ENCODE measurements at regions not wholly inside any gene's neighbourhood (a gene's known extent, or its start where the extent isn't known, plus 50 kb on each side); places are given as distances from the start of the nearest gene placed in this dataset.

GRCh38 chr3:197425485-197426120 lies 127.2 kb upstream of the DLG1 start:
- no peak overlapping the region for H3K27ac ChIP-seq
- no peaks in the 10 kb centered on the region for H3K27me3 ChIP-seq
- 82 to 85% methylated on average over 14 of the region's 14 CpGs for whole genome bisulfite sequencing, 2 donors
- no peak for DNase-seq (ENCODE audit: low spot score in 2 of 2)
- peaks cover 0 to 26% (median 6%) of the 10 kb centered on the region in 4 donors for H3K4me1 ChIP-seq
- no peaks in the 10 kb centered on the region for H3K9me3 ChIP-seq
- TF ChIP-seq POLR2A (IDR thresholded peaks at IDR 0.05) = no peak
- TF ChIP-seq CTCF (IDR thresholded peaks at IDR 0.05) = no peak
- TF ChIP-seq EP300 (IDR thresholded peaks at IDR 0.05) = no peak
- H3K4me3 ChIP-seq = no peak overlapping the region
- no peaks in the 10 kb centered on the region for H3K36me3 ChIP-seq

GRCh38 chr3:197424674-197425484 lies 126.5 kb upstream of the DLG1 start:
- no peaks in the 10 kb centered on the region for H3K9me3 ChIP-seq
- no peaks in the 10 kb centered on the region for H3K36me3 ChIP-seq
- no peaks in the 10 kb centered on the region for H3K27me3 ChIP-seq
- 71 to 74% methylated on average over 14 of the region's 14 CpGs for WGBS, 2 donors
- H3K27ac ChIP-seq = no peak overlapping the region
- DNase-seq (ENCODE audit: low spot score in 2 of 2) = no peak
- no peak for TF ChIP-seq POLR2A (IDR thresholded peaks at IDR 0.05)
- no peak for TF ChIP-seq EP300 (IDR thresholded peaks at IDR 0.05)
- no peak for TF ChIP-seq CTCF (IDR thresholded peaks at IDR 0.05)
- peaks cover 0 to 20% (median 3%) of the 10 kb centered on the region in 4 donors for H3K4me1 ChIP-seq
- no peak overlapping the region for H3K4me3 ChIP-seq

GRCh38 chr3:197424266-197424665 lies 125.9 kb upstream of the DLG1 start:
- TF ChIP-seq POLR2A (IDR thresholded peaks at IDR 0.05) (no peak), CTCF (IDR thresholded peaks at IDR 0.05) (no peak), EP300 (IDR thresholded peaks at IDR 0.05) (no peak)
- DNase-seq (ENCODE audit: low spot score in 2 of 2) = no peak
- Histone ChIP-seq H3K27me3 (no peaks in the 10 kb centered on the region), H3K9me3 (no peaks in the 10 kb centered on the region), H3K27ac (no peak overlapping the region), H3K4me1 (peaks cover 0 to 14% (median 3%) of the 10 kb centered on the region in 4 donors), H3K36me3 (no peaks in the 10 kb centered on the region), H3K4me3 (no peak overlapping the region)
- 77 to 79% methylated on average over 11 of the region's 11 CpGs for WGBS, 2 donors

GRCh38 chr3:197423376-197423775 lies 125.0 kb upstream of the DLG1 start:
- no peaks in the 10 kb centered on the region for H3K27me3 ChIP-seq
- H3K4me3 ChIP-seq = no peak overlapping the region
- H3K27ac ChIP-seq = no peak overlapping the region
- no peak for TF ChIP-seq CTCF (IDR thresholded peaks at IDR 0.05)
- no peak for TF ChIP-seq POLR2A (IDR thresholded peaks at IDR 0.05)
- TF ChIP-seq EP300 (IDR thresholded peaks at IDR 0.05) = no peak
- no peaks in the 10 kb centered on the region for H3K36me3 ChIP-seq
- 67 to 76% methylated on average over 11 of the region's 11 CpGs for WGBS, 2 donors
- H3K4me1 ChIP-seq = peaks cover 0 to 5% (median 0%) of the 10 kb centered on the region in 4 donors
- DNase-seq (ENCODE audit: low spot score in 2 of 2) = no peak
- H3K9me3 ChIP-seq = no peaks in the 10 kb centered on the region

GRCh38 chr3:197422506-197422905 lies 124.1 kb upstream of the DLG1 start:
- H3K9me3 ChIP-seq = no peaks in the 10 kb centered on the region
- 61 to 77% methylated on average over 7 of the region's 7 CpGs for WGBS, 2 donors
- H3K27ac ChIP-seq = no peak overlapping the region
- no peak overlapping the region for H3K4me3 ChIP-seq
- no peak for DNase-seq (ENCODE audit: low spot score in 2 of 2)
- no peak for TF ChIP-seq POLR2A (IDR thresholded peaks at IDR 0.05)
- TF ChIP-seq EP300 (IDR thresholded peaks at IDR 0.05) = no peak
- TF ChIP-seq CTCF (IDR thresholded peaks at IDR 0.05) = no peak
- no peaks in the 10 kb centered on the region for H3K36me3 ChIP-seq
- H3K4me1 ChIP-seq = peaks cover 0 to 5% (median 0%) of the 10 kb centered on the region in 4 donors
- H3K27me3 ChIP-seq = no peaks in the 10 kb centered on the region
